Upper lobe of right lung (tissue), 1 donor: ENCODE measurements at regions not wholly inside any gene's neighbourhood (a gene's known extent, or its start where the extent isn't known, plus 50 kb on each side); places are given as distances from the start of the nearest gene placed in this dataset.

Source experiments
- ATAC-seq: fragments of 200-7000 bp; cut with Tn5 transposase; one replicate; pipeline ENCODE4 v1.9.1; 2020; ENCODE audit warnings: mild to moderate bottlenecking, moderate library complexity
- DNase-seq: peaks from one replicate; pipeline ENCODE4 v3.0.0-alpha.2; 2020
- H3K27ac ChIP-seq: fragments of 200-600 bp; one replicate; pipeline ENCODE4 v1.8.0; 2022
- H3K27me3 ChIP-seq: fragments of 200-600 bp; one replicate; pipeline ENCODE4 v1.8.0; 2022; ENCODE audit warnings: mild to moderate bottlenecking
- H3K36me3 ChIP-seq: fragments of 200-600 bp; one replicate; pipeline ENCODE4 v1.8.0; 2022
- H3K4me1 ChIP-seq: fragments of 200-600 bp; one replicate; pipeline ENCODE4 v1.8.0; 2022
- H3K4me3 ChIP-seq: fragments of 200-600 bp; one replicate; pipeline ENCODE4 v1.8.0; 2022; ENCODE audit warnings: mild to moderate bottlenecking
- H3K9me3 ChIP-seq: fragments of 200-600 bp; one replicate; pipeline ENCODE4 v1.8.0; 2022
- CTCF ChIP-seq: fragments of 200-600 bp; IDR thresholded peaks from one replicate; pipeline ENCODE4 v1.8.0; 2022; ENCODE audit warnings: antibody characterized with exemption
- intact Hi-C: fragments of 100-400 bp; cut with DNase I; formaldehyde crosslinking; loops from one replicate; pipeline ENCODE4 v1.11.0; 2022
- donor health status: DM: no; HTN: yes; CAD: no; lungs with severe emphysema.

- Histone ChIP-seq H3K9me3 (no peaks in the 10 kb centered on the region), H3K4me1 (peaks cover 4% of the 10 kb centered on the region), H3K36me3 (no peaks in the 10 kb centered on the region), H3K27me3 (no peaks in the 10 kb centered on the region), H3K27ac (no peak overlapping the region), H3K4me3 (no peak overlapping the region)
- ATAC-seq, result no peak
- intact Hi-C loops, result no loop called here
- no peak for DNase-seq
- no peak for TF ChIP-seq CTCF
Measured at GRCh38 chr20:40959325-40960092, 69.1 kb upstream of the TOP1 start.

DNA sequence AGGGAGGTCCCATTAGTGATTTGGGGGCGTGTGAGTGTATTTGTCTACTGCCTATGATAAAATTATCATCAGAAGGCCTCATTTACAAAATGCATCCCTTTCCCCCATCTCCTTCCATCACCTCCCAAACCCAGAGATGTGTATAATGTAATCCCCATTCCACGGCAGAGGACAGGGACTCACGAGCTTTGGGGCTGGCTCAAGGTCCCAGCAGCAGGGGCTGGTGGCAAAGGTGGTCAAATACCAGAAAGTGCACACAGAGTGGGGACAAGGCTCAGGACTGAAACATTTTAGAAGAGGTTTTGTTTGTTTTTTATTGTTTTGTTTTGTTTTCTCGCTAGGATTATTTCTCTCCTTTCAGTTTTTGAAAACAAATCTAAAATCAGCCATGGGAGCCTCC is 68.5 kb upstream of the TOP1 start:
- Histone ChIP-seq H3K27ac (no peak overlapping the region), H3K4me1 (peaks cover 4% of the 10 kb centered on the region), H3K27me3 (no peaks in the 10 kb centered on the region), H3K36me3 (no peaks in the 10 kb centered on the region), H3K9me3 (no peaks in the 10 kb centered on the region), H3K4me3 (no peak overlapping the region)
- no peak for TF ChIP-seq CTCF
- ATAC-seq (no peak), DNase-seq (no peak)
- intact Hi-C loops, result no loop called here

- peaks cover 4% of the 10 kb centered on the region for H3K4me1 ChIP-seq
- no peak overlapping the region for H3K4me3 ChIP-seq
- no peaks in the 10 kb centered on the region for H3K27me3 ChIP-seq
- ATAC-seq (no peak), DNase-seq (no peak)
- H3K27ac ChIP-seq, result no peak overlapping the region
- no peak for TF ChIP-seq CTCF
- no peaks in the 10 kb centered on the region for H3K9me3 ChIP-seq
- no peaks in the 10 kb centered on the region for H3K36me3 ChIP-seq
- intact Hi-C loops, result no loop called here
Measured at GRCh38 chr20:40960521-40960956, 68.1 kb upstream of the TOP1 start.

- Histone ChIP-seq H3K27me3 (no peaks in the 10 kb centered on the region), H3K4me1 (peaks cover 4% of the 10 kb centered on the region), H3K27ac (no peak overlapping the region), H3K9me3 (no peaks in the 10 kb centered on the region), H3K36me3 (no peaks in the 10 kb centered on the region), H3K4me3 (no peak overlapping the region)
- DNase-seq (no peak), ATAC-seq (no peak)
- TF ChIP-seq CTCF, result no peak
- intact Hi-C loops, result no loop called here
Measured at GRCh38 chr20:40961176-40961575, 67.4 kb upstream of the TOP1 start.

GRCh38 chr20:40961686-40962640 is 66.7 kb upstream of the TOP1 start:
- no peak for DNase-seq
- H3K27me3 ChIP-seq, result no peaks in the 10 kb centered on the region
- no peak overlapping the region for H3K27ac ChIP-seq
- ATAC-seq, result no peak
- H3K36me3 ChIP-seq, result no peaks in the 10 kb centered on the region
- intact Hi-C loops, result no loop called here
- H3K4me3 ChIP-seq, result no peak overlapping the region
- TF ChIP-seq CTCF, result no peak
- no peaks in the 10 kb centered on the region for H3K9me3 ChIP-seq
- H3K4me1 ChIP-seq, result peaks cover 4% of the 10 kb centered on the region
